ENCODE measurements at regions not wholly inside any gene's neighbourhood (a gene's known extent, or its start where the extent isn't known, plus 50 kb on each side); places are given as distances from the start of the nearest gene placed in this dataset.

DNA sequence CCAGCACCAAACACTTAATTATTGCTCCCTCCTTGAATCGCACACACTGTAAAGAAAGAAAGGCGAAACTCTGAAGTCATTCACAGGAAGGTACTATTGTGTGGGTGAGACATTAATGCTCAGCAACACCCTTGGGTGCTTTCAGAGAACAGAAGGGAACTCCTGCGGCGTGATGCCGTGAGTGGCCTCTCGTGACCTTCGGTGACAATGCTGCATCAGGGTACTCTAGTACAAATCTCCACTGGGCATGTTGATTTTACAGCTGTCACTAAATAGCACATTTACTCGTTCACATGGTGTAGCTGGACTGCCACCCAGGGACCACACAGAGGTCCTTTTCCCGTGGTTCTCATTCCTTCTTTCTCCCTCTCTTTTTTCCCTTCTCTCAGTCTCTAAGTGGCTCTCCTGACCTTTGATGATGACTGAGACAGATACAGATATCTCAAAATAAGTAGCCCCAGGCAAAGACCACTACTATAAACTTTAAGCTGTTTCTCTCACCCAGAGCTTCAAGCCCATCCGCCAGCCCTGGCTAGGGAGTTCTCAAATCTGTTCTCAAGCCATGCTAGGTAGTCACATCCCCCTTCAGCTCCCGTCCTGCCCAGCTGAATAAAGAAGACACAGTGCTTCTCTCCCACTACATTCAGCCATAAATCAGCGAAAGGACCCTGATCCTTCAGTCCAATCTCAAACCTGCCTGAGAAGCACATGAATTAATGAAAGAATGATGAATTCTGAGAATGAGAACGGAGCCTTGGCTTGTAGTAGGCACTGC, 223.4 kb upstream of the FMN2 start:
- TF ChIP-seq CTCF (IDR thresholded peaks at IDR 0.05; ENCODE audit: low read depth, low read length) (no peak), MAX (IDR thresholded peaks at IDR 0.05; ENCODE audit: low read depth, low read length) (no peak), MYC (IDR thresholded peaks at IDR 0.05; ENCODE audit: low read depth, low read length) (no peak), POLR2A (IDR thresholded peaks at IDR 0.05; ENCODE audit: extremely low read depth, insufficient read length) (no peak)
